ENCODE measurements at regions not wholly inside any gene's neighbourhood (a gene's known extent, or its start where the extent isn't known, plus 50 kb on each side); places are given as distances from the start of the nearest gene placed in this dataset.
"Not testable (repeated sequence)": the region's sequence is repeated elsewhere in the genome, so short reads cannot be mapped to it uniquely, and the experiment has no call there.

DNA sequence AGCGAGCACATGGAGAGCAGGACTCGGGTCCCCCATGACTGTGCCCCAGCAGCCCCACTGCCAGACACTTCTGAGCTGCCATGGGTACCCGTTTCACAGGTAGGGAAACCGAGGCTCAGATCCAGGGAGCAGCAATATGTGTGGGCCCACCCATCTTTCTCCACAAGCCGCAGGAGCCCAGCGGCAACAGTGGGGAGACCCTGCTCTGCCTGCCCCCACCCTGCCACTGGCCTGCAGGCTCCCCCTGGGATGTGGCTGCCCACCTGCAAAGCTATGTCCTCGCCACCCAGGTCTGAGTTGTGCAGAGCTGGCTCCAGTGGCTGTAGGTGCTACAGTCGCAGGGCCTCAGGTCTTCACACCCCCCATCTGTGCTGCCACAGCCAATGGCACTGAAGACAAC is 50.6 kb upstream of the C1QTNF9B start:
- DNase-seq (ENCODE audit: low spot score), result no peak

DNA sequence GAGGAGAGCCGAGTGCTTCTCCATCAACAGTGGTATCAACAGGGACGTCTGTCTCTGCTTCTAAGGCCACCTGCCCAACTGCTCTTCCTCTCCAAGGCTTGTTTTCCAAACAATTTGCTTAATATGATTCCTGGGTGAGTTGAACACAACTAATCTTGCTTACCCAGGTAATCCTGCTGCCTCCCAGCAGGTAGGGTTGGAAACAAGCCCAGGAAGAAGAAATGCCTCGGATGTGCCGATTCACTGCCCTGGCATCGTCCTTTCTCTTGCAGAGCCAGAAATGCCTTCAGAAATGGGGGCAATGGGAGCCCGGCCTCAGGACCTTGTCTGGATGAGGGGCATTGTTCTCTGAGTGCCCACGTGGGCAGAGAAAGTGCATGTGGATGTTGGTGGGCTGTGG is 51.9 kb upstream of the C1QTNF9B start:
- DNase-seq (ENCODE audit: low spot score), result no peak

DNA sequence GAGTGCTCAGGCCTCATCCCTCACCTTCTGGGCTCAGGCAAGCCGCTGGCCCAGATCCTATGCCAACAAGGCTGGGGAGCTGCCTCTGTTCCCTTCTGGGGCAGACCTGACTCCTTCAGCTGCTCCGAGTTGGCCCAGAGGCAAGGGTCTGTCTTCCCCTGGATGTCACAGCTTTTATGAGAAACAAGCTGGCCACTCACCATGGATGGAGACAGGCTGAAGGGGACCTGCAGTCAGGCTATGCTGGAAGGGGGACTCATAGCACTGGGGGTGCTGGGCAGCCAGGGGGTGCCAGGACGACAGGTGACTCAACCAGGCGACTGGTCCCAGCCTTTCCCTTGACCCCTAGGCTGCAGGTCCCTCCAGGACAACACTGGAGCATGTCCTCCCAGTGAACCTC is 52.4 kb upstream of the C1QTNF9B start:
- DNase-seq (ENCODE audit: low spot score), result no peak

DNA sequence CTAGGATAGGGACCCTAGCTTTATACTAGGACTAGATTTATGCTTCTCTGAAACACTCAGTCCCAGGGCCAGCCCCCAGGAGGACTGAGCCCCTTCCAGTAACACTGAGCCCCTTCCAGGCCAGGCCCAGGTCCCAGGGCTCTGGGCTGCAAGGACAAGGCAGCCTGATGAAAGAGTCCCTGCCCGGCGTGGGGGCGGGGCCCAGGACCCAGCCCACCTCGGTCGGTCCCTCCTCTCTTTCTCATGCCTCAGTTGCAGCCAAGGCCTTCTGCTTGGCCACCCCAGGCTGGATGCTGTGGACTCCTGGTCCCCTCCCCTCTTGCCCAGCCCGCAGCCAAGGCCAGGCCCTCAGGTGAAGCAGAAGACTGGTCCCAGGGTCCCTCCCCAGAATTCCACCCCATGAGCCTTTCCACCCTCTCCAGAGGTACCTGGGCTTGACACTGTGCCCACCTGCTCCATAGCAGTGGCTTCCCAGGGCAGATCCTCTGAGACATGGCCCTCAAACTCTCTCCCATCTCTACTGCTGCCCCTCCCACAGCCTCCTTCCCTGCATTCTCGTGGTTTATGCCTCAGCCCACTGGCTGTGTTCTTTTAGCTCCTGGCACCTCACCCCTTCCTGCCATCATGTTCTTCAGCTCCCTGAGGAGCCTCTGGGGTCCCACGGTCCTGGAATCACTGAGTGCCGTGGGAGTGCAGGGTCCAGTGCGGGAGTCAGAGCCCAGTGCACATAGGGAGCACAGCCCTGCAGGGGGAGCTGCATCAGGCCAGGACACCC is 53.6 kb upstream of the C1QTNF9B start:
- DNase-seq (ENCODE audit: low spot score), result peak; percentile 22

DNA sequence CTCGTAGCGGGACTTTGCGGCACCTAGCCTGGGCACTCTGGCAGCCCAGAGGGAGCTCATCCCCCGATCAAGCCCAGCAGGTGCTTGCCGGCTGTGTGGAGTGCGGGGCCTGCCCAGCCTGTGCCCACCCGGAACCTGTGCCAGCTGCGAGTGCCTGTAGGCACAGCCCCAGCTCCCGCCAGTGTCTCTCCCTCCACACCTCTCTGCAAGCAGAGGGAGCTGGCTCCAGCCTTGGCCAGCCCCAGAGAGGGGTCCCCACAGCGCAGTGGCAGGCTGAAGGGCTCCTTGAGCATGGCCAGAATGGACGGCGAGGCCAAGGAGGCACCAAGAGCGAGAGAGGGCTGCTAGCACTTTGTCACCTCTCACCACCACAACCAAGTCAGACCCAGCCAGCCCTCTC is 55.5 kb upstream of the C1QTNF9B start:
- no peak for DNase-seq (ENCODE audit: low spot score)

DNA sequence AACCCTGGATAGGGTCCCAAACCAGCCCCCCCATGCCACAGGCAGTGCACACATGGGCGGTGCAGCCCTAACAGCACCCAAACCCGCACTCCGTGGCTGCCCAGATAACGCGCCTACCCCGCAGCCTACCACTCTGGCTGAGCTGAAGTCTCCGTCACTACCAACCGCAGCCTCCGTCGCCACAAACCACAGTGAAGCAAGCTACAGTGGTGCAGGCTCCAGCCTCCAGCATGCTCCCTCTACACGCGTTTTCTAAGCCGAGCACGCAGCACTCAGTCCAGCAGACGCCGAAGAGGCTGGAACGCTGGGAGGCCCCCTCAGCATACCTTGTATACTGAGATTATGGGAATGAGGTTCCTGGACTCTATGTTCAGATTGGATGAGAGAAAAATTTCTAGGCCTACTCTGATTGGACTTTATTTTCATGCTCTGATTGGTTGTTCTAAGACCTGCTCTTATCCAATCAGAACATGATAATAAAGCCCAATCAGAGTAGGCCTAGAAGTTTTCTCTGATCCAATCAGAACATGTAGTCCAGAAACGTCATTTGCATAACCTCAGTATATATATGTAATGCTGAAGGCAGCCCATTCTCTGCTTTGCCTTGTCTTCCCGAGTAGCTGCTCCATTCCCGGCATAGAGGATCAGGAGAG is 56.7 kb upstream of the C1QTNF9B start:
- DNase-seq (ENCODE audit: low spot score), result no peak

DNA sequence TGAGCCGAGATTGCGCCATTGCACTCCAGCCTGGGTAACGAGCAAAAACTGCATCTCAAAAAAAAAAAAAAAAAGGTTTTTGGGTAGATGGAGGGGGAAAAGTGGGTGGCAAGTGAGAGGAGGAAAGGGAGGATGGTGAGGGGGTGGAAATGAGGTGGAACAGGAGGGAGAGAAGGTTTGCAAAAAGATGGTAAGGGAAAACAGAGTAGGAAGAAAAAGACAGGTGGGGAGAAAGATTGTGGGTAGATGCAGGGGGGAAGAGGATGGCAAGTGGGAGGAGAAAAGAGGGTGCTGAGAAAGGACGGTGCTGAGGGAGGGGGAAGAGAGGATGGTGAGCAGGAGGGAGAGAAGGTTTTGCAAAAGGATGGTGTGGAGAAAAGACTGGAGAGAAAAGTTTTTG is 57.8 kb upstream of the C1QTNF9B start:
- DNase-seq (ENCODE audit: low spot score), result no peak

DNA sequence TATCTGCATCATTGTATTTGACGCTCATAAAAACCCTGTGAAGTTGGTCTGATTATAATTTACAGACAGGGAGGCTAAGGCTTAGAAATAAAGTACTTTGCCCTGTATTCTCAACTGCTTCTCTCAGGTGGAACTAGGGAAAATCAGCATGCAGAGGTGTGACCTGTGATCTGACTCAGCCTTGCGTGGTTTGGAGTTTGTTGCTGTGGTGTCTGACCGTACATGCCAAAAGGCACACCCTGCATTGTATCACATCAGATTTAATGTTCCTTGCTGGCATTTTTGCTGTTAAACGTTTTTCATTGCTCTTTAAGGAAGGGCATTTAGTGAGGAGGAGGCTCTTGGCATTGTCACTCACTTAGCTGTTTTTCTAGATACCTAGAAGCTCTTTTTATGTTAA is 58.8 kb upstream of the C1QTNF9B start:
- DNase-seq (ENCODE audit: low spot score), result no peak

DNA sequence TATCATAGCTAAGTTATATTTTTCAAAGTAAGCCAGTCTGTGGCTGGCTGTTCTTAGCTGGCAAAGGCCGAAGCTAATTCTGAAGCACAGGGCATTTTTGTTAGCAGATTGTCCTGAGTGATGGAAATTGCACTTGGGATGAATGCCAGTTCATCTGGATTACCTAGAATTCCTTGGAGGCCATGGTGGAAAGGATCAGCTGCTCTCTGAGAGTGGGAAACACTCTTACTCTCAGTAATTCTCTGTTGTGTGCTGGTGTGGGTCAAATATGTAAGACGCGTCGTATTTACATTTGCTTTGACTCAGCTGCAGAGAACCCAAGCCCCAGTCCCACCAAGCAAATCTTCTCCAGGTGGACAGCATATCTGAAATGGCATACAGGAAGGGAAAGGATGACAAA is 60.7 kb upstream of the C1QTNF9B start:
- no peak for DNase-seq (ENCODE audit: low spot score)

DNA sequence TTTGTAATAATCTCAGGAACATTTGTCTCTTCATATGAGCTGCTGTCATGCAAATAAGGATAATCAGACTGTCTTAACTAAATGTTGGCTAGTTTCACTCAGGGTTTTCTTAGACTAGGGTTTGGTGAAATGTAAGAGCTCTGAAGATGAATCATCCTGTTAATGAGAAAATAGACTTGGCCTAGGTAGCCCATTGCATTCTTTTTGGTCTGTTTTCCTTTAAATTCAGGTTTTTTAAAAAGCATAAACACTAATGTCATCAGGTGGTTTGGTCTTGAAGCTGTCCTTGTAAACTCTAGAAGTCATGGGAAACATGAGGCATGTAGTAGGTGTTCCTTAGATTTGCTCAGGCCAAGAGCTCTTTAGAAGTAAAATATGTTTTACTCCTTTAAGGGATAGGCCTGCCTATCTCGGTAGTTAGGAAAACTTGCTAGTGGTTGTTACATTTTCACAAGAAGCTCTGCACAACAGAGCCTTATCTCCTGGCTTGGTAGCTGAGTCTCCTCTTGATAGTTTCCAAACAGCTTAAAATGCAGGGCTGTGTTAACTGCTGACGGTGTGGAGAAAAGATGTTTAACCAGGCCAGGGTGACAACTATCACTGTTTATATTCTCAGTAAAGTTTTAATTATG is 62.0 kb upstream of the C1QTNF9B start:
- DNase-seq (ENCODE audit: low spot score), result no peak

DNA sequence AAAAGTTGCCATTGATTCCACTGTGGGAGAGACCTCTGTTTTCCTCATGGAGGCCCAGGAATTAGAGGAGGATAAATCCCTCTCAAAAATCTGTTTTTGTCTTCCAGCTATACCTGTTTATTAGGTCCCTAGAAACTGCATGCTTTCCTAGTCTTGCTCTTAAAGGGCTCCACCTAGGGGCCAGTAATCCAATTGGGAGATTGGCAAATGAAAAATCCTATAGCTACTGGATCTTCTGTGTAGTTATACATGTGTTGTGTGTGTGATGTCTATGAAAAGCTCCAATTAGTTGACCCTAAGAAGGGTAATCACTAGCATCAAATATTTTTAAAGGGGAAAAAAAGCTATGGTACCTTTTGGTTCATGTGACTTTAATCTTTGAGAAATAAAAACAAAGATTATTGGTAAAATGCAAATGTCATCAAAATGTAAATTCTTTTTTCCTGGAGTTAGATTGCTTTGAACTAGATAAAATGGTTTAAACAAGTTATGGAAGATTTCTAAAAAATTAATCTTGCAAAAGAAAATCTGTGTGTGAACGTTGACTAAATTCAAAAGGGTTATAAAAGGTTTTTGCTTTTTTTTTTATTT is 63.4 kb upstream of the C1QTNF9B start:
- no peak for DNase-seq (ENCODE audit: low spot score)

DNA sequence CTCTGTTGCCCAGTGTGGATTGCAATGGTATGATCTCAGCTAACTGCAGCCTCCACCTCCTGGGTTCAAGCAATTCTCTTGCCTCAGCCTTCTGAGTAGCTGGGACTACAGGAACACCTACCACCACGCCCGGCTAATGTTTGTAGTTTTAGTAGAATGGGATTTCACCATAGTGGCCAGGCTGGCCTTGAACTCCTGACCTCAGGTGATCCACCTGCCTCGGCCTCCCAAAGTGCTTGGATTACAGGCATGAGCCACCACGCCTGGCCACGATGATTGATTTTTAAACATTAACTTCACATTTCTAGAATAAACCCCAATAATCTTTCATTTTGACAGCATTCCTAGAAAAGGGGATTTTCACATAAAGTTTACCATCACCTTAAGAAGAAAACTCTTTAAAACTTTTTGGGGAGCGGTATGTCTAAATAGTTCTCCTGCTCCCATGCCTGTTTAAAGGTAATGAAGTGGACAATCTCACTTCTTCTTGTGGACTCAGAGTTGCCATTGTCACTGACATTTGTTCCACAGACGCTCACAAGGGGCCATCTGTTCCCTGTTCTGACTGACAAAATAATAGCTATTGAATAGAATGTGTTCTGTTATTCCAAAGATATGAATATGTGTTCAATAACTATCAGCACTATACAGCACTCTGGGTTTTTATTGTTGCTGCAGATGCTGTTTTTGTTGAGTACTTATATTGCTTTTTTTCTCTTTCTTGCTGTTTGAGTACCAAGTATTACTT is 66.1 kb upstream of the C1QTNF9B start:
- no peak for DNase-seq (ENCODE audit: low spot score)

DNA sequence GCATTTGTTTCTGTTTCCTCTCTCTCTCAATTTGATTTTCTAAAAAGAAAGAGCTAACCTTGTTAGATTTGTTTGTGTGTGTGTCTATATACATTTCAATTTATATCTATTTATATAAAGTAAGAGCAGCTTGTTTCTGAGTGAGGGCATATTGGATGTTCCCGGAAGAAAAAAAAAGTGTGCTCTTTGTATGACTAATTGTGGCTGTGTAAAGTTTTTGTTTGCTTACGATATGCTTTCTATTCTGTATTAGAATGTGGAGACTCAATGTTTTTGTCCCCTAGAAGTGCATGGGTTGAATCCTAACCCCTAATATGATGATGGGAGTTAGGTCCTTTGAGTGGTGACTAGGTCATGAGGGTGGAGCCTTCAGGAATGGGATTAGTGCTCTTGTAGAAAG is 66.6 kb upstream of the C1QTNF9B start:
- DNase-seq (ENCODE audit: low spot score), result no peak

DNA sequence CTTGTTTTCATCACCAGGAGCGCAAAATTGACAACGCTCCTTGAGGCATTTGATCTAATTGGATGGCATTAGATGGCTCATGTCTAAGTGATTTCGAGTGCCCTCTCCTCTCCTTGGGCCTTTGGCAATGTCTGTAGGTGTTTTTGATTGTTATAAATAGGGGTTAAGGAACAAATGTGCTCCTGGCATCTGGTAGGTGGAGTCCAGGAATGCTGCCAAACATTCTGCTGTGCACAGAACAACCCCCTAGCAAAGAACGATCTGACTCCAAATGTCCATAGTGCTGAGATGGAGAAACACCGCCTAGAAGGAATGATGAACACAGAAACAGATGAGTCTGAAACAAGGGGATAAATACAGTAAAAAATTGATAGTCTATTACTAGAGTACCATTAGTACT is 68.0 kb upstream of the C1QTNF9B start:
- DNase-seq (ENCODE audit: low spot score), result no peak

DNA sequence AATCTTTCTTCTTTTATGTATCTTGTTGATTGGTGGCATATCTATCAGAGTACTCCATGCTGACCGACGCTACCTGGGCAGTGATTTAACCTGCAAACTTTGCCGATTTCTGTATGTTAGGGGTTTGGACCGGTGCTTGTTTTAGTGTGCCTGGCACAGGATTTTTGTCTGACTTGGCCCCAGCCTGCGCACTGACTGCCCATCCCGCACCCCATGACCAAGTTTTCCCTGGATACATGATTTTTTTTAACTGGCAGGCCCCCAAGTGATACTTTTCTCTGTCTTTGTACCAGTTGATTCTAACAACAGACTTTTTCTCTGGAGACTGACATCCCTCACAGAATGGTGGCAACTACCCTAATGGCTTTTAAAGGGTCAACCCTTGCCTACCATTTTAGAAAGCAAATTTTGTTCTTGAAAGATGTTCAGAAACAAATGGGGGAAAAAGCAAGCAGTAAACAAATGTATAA is 69.0 kb upstream of the C1QTNF9B start:
- no peak for DNase-seq (ENCODE audit: low spot score)

DNA sequence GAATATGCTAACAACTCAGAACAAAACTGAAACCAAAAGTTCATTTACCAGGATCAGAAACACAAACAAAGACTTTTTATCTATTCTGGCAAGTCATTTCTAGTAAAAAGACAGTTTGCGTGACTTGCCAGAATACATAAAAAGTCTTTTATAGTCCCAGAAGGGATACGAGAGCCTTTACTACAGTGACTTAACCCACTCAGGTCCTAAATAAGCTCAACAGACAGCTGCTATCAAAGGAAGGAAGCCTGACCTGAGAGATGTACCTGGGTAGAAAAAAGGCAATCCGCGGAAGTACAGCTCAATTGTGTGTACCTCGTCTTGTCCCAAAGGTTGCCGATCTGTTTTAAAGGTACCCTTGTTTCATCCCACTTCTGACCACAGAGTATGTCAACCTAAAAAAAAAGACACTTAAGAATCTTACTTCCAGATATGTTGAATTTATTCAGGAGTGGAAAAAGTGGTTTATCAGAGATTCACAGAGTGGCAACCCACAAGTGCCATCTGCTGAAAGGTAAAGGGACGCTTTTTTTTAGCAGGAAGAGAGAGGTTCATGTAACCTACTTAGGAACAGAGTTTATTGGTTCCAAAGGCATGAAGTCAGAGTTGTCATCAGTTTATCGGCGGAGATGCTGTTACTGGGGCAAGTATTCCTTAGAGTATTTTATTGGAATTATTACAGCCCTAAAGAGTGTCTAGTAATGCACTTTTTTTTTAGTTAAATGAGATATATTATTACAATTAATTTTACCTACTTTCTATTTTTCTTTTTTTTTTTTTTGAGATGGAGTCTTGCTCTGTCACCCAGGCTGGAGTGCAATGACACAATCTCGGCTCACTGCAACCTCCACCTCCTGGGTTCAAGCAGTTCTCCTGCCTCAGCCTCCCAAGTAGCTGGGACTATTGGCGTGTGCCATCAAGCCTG is 69.7 kb upstream of the C1QTNF9B start:
- no peak for DNase-seq (ENCODE audit: low spot score)

DNA sequence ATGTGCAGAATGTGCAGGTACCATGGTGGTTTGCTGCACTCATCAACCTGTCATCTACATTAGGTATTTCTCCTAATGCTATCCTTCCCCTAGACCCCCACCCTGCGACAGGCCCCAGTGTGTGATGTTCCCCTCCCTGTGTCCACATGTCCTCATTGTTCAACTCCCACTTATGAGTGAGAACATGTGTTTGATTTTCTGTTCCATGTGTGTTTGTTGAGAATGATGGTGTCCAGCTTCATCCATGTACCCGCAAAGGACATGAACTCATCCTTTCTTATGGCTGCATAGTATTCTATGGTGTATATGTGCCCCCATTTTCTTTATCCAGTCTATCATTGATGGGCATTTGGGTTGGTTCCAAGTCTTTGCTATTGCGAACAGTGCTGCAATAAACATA is 70.5 kb upstream of the C1QTNF9B start:
- DNase-seq (ENCODE audit: low spot score), result not testable (repeated sequence)

DNA sequence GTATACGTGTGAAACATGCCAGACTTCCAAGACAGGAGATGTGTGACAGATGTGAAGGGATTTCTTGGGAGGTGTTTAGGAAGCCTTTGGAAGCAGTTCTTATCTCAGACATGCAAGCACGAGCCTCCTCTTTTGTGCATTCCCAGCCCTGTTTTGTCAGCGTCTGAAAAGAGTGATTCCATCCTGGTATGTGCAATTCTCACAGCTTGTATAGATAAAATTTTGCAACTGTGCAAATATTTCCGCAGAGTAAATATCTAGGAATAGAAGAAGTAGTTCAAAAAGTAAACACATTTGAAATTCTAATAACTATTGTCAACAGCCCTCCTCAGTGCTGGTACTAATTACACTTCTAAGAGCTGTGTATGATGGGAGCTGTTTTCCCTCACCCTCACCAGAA is 72.3 kb upstream of the C1QTNF9B start:
- DNase-seq (ENCODE audit: low spot score), result no peak

DNA sequence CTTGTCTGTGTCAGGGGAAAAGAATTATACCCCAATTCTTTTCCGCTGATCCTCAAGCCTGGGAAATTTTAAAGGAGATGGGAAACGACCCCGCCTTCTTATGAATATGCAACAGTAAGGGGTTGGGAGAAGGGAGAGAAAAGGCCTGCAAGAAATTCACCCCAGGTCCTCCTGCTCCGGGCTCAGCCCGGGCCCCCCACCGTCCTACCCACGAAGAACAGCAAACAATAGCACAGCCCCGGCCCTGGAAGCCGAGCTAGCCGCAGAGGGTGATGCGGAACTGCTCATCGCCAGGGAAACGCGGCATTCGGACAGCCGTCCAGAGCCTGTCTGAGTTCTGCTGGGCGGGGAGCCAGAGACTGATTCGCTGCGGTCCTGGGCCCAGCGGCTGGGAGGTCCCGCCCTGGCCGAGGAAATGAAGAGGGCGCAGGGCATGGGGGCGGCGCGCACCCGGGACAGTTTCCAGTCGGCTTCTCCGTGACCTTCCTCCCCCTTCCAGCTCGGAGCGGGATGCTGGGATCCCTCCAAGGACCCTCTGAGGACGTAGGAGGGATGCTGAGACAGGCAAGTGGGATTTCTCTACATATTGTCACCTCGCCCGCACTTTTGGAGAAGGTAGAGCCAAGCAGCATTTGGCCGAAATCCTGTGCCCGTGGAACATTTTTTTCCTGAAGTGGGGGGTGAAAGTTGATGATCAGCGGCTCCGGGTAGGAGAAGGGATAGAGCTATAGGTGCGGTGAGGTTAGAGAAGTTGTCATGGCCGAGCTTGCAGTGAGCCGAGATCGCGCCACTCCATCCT is 82.3 kb upstream of the C1QTNF9B start:
- DNase-seq (ENCODE audit: low spot score), result peak; percentile 80

DNA sequence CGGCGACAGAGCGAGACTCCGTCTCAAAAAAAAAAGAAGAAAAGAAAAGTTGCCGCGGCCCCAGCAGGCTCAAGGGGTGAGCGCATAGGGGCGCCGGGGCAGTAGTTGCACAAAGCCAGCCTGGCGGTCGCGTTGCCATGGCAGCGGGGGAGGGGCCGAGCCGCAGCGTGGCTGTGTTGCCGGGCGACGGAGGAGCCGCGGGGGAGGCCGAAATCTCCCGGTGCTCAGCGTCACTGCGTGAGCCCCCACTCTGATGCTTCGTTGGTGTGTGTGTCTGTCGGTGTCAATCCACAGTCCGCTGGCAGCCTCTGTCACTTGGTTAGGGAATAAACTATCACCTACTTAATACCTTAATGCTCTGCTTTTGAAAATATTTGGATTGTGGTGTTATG is 82.9 kb upstream of the C1QTNF9B start:
- peak; percentile 96 for DNase-seq (ENCODE audit: low spot score)
